GM21360 (cell line): ENCODE measurements at regions not wholly inside any gene's neighbourhood (a gene's known extent, or its start where the extent isn't known, plus 50 kb on each side); places are given as distances from the start of the nearest gene placed in this dataset.
"Not testable (repeated sequence)": the region's sequence is repeated elsewhere in the genome, so short reads cannot be mapped to it uniquely, and the experiment has no call there.

Experiments used
- ATAC-seq: cut with Tn5 transposase; IDR thresholded peaks from one replicate; pipeline ENCODE4 v1.9.1; 2021; ENCODE audit warnings: mild to moderate bottlenecking, moderate library complexity; ENCODE audit not compliant: unreplicated experiment

DNA sequence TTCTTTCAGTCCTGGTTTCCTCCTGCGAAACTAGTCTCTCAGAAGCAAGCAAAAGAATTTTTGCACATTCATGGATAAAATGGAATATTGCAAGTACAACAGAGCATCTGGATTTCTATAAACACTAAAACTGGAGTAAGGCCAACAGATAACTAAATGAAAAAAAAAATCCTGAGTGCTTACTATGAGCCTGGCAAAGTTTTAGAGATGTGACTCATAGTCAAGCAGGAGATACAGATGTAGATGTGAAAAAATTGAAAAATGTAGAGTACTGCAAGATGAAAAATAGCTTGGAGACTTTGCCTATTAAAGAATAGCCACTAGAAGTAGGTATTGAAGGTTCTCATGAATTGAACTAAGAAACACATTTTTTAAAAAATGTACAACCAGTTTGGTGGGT, 397.4 kb downstream of the OTOL1 start:
- ATAC-seq: no peak

DNA sequence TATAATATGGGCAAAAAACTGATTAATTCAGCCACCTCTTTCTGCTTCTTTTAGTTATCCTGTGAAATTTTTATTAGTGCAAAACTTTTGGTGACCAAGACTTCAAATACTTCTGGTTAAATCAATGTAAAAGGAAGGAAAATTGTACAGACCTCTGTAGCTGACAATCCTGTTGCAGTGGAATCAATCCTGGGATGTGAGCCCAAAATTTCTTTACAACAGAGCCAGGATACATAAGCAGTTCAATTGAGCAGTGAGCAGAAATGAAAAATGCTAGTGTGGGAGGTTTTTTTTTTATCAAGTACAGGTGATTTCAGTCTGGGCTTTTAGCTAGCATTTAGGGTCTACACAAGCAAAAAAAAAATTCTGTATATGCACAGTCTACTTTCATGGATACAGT, 398.0 kb downstream of the OTOL1 start:
- no peak for ATAC-seq

DNA sequence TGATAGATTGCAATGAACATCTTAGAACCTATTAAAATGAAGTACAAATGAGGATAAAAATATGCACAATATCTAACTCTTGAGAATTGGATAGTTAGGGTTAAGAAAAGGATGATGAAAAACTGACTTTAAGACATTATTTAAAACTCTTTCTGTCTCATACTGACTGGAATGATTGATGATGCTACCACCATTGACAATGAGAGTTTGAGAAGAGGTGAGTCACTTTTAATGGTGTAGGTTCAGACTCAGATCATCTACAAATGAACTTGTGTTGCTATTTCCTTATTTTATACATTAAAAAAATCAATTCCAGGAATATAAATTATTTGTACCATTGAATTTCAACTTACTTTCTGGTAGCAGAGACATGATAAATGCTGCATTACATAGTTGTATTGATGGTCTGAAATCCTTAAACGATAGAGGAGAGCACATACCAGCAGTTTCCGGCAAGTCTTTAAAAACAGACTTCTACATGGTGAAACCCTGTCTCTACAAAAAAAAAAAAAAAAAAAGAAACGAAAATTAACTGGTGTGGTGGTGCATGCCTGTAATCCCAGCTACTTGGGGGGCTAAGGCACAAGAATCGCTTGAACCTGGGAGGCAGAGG, 409.0 kb downstream of the OTOL1 start:
- no peak for ATAC-seq

DNA sequence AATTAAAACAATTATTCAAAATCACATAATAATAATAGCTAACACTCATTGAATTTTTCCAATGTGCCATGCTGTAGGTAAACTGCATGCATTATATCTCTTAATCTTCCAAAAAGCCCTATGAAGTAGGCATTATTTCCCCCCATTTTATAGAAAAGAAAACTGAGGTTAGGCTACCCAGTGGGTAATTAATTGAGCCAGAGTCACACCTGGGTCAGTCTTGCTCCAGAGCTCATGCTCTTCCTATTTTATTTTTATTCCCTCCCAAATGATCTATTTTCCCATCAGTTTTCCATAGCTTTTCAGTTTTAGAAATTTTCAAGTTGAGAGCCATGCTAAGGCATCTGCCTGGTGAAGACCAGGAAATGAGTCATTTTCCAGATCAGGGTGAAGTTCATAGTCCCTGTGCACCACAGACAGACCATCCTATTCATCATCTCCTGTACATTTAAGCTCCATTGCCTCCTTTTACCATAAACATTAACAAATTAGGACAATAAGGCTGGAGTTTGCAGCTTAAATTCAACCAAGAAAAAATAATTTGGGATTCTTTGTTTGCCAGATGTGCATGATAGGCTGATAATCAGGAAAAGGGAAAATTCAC, 417.3 kb downstream of the OTOL1 start:
- no peak for ATAC-seq

GRCh38 chr3:161914703-161915417, 418.3 kb downstream of the OTOL1 start:
- no peak for ATAC-seq

DNA sequence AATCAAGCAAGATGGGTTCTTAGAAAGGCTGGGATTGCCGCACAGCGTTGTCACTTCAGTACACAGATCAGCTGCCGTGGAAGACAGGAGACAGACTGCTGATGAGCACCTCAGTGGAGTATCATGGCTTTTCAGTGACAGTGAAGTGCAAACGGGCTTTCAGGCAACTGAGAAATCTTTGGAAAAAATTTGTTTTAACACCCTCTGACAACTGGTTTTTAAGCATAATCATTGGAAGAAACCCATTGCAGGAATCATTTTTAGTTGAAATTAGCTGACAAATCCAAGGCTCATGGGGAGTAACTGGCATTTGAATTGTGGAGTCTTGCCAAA, 418.8 kb downstream of the OTOL1 start:
- ATAC-seq: no peak

GRCh38 chr3:161920196-161920595, 423.6 kb downstream of the OTOL1 start:
- no peak for ATAC-seq

- no peak for ATAC-seq
Measured at GRCh38 chr3:161925749-161926360, 429.2 kb downstream of the OTOL1 start.

- no peak for ATAC-seq
Measured at GRCh38 chr3:161927131-161927530, 430.5 kb downstream of the OTOL1 start.

DNA sequence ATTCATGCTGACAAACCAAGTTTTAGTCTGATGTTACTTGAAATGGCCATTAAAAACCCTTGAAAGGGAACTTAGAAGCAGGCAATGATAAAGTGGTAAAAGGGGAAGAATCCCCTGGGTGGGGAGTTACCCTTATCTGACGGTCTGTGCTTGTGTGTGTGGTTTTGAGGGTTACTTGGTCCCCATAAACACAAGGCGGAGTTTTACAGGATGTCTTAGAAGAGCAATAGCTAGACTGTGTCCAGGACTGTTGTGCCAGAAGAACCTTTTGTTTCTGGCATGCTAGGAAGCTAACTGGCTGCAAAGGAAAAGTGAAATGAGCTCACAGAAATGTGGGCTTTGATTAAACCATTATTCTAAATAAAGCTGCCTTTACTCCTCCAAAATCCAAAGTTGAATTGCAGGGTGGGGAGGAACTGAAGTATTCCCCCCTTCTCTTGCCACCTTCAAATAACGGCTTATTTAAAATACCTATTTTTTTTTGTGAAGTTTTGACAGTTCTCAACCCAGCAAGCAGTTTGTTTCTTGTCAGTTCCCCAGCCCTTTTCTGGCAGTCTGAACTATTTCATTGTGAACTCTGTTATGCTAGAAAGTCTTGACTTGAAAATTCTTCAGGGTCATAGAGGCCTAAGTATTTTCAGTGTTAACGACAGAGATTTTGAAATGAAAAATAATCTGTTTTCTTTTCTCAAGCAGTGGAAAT, 443.5 kb downstream of the OTOL1 start:
- no peak for ATAC-seq

DNA sequence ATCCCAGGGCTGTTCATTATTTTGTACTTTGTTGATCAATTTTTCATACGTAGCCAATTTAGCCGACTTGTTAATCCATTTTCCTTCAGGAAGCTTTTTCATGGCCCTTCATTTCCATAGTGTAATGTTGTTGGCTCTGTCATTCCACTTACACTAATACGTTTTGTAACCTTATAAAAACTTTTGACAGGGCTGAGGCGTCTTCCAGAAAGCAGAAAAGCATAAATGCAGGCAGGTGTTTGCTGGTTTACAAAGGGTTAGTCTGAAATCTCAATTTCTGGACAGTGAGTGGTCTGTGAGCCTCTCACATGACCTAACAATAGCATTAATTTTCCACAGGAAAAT, 444.0 kb downstream of the OTOL1 start:
- ATAC-seq: no peak

- no peak for ATAC-seq
Measured at GRCh38 chr3:161941891-161942290, 445.3 kb downstream of the OTOL1 start.

- not testable (repeated sequence) for ATAC-seq
Measured at GRCh38 chr3:161943801-161944345, 447.3 kb downstream of the OTOL1 start.

DNA sequence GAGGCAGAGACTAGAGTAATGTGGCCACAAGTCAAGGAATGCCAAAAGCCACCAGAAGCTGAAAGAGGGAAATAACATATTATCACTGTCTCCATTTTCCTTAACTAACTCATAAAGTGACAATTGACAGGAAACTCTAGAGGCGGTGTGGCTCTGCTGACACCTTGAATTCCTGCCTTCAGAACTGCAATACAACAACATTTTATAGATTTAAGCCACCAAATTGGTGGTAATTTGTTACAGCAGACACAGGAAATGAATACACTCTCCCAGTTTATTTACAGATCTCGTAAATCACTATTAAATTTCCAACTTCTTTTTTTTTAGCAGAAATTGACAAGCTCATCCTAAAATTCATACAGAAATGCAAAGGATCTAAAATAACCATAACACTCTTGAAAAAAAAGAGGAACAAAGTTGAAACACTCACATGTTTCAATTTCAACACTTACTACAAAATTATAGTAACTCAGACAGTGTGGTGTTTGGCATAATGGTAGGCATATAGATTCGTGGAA, 449.9 kb downstream of the OTOL1 start:
- no peak for ATAC-seq

GRCh38 chr3:161950318-161950868, 453.8 kb downstream of the OTOL1 start:
- ATAC-seq: no peak

DNA sequence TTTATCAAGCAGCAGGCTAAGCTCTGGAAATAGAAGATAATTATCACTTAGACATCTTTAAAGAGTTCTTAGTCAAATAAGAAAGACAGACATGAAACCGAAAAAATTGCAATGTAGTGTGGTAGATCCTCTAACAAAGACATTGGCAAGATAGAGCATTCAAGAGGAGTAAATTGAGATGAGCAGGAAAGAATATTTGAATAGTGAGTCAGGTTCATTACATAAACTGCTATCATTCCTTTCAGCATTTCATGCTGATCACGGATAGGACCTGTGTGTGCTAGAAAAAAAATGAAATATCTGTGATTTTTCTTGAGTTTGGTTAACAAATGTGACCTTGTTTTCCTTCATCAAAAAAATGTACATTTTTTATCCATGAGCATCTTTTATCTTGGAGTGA, 460.9 kb downstream of the OTOL1 start:
- ATAC-seq: no peak

- ATAC-seq: no peak
Measured at GRCh38 chr3:161964857-161965256, 468.2 kb downstream of the OTOL1 start.

GRCh38 chr3:161969867-161970266, 473.3 kb downstream of the OTOL1 start:
- ATAC-seq: no peak

- ATAC-seq: no peak
Measured at GRCh38 chr3:161975201-161975600, 478.6 kb downstream of the OTOL1 start.

GRCh38 chr3:161977063-161977462, 480.5 kb downstream of the OTOL1 start:
- ATAC-seq: peak; percentile 80

- no peak for ATAC-seq
Measured at GRCh38 chr3:161977850-161978249, 481.2 kb downstream of the OTOL1 start.
